Right atrium auricular region (tissue), 2 donors: ENCODE measurements at regions not wholly inside any gene's neighbourhood (a gene's known extent, or its start where the extent isn't known, plus 50 kb on each side); places are given as distances from the start of the nearest gene placed in this dataset.

Source experiments
- DNase-seq: peaks from one replicate; pipeline ENCODE4 v3.0.0-alpha.2; 2019; ENCODE audit warnings: low spot score
- H3K27ac ChIP-seq, 2 donors: fragments of 200-600 bp; sonication (generic); 1 replicate in 1 of 2; 2 replicates in 1 of 2; pipeline ENCODE4 v1.5.1; 2016 to 2019
- H3K27me3 ChIP-seq, 2 donors: fragments of 200-600 bp; sonication (generic); one replicate each; pipeline versions ENCODE4 v1.5.1 to v1.6.0; 2017 to 2019
- H3K36me3 ChIP-seq: fragments of 200-600 bp; sonication (generic); one replicate; pipeline ENCODE4 v1.5.1; 2016
- H3K4me1 ChIP-seq, 2 donors: fragments of 200-600 bp; sonication (generic); one replicate each; pipeline versions ENCODE4 v1.5.1 to v1.6.0; 2017 to 2019
- H3K4me3 ChIP-seq, 2 donors: fragments of 200-600 bp; sonication (generic); 1 replicate in 1 of 2; 2 replicates in 1 of 2; pipeline ENCODE4 v1.5.1; 2017 to 2019; ENCODE audit warnings: mild to moderate bottlenecking in 1 of 2, moderate library complexity in 1 of 2
- H3K9me3 ChIP-seq, 2 donors: fragments of 200-600 bp; sonication (generic); one replicate each; pipeline ENCODE4 v1.5.1; 2019
- CTCF ChIP-seq, 2 donors: fragments of 200-600 bp; sonication (generic); IDR thresholded peaks; one replicate each; pipeline ENCODE4 v1.5.1; 2019; ENCODE audit warnings: antibody characterized with exemption in 2 of 2

- Histone ChIP-seq H3K27me3 (no peaks in the 10 kb centered on the region), H3K36me3 (no peaks in the 10 kb centered on the region), H3K4me3 (no peak overlapping the region), H3K27ac (no peak overlapping the region), H3K4me1 (peaks cover 0 to 18% of the 10 kb centered on the region in 2 donors), H3K9me3 (peaks cover 0 to 9% of the 10 kb centered on the region in 2 donors)
- DNase-seq, result no peak
- no peak for TF ChIP-seq CTCF (IDR thresholded peaks at IDR 0.05)
These were observed 79.4 kb upstream of the KSR1 start for GRCh38 chr17:27376637-27377547.

GRCh38 chr17:27378482-27379175 lies 77.6 kb upstream of the KSR1 start:
- Histone ChIP-seq H3K27ac (no peak overlapping the region), H3K9me3 (peaks cover 0 to 9% of the 10 kb centered on the region in 2 donors), H3K36me3 (no peaks in the 10 kb centered on the region), H3K27me3 (no peaks in the 10 kb centered on the region), H3K4me3 (no peak overlapping the region), H3K4me1 (peaks cover 0 to 19% of the 10 kb centered on the region in 2 donors)
- no peak for TF ChIP-seq CTCF (IDR thresholded peaks at IDR 0.05)
- DNase-seq, result no peak

- no peak for TF ChIP-seq CTCF (IDR thresholded peaks at IDR 0.05)
- Histone ChIP-seq H3K9me3 (peaks cover 0 to 9% of the 10 kb centered on the region in 2 donors), H3K4me3 (peak overlapping the region in 1 of 2 donors; percentile 40), H3K27ac (peak overlapping the region in 1 of 2 donors; percentile 6), H3K4me1 (peaks cover 0 to 31% of the 10 kb centered on the region in 2 donors), H3K27me3 (no peaks in the 10 kb centered on the region), H3K36me3 (no peaks in the 10 kb centered on the region)
- DNase-seq, result no peak
These were observed 76.2 kb upstream of the KSR1 start for GRCh38 chr17:27379888-27380533.

- Histone ChIP-seq H3K27me3 (no peaks in the 10 kb centered on the region), H3K9me3 (peaks cover 0 to 9% of the 10 kb centered on the region in 2 donors), H3K4me1 (peaks cover 0 to 31% of the 10 kb centered on the region in 2 donors), H3K27ac (peak overlapping the region in 1 of 2 donors; percentile 6), H3K36me3 (no peaks in the 10 kb centered on the region), H3K4me3 (peak overlapping the region in 1 of 2 donors; percentile 40)
- no peak for TF ChIP-seq CTCF (IDR thresholded peaks at IDR 0.05)
- DNase-seq, result no peak
These were observed 75.7 kb upstream of the KSR1 start for GRCh38 chr17:27380551-27380950.

- Histone ChIP-seq H3K27me3 (no peaks in the 10 kb centered on the region), H3K9me3 (peaks cover 0 to 9% of the 10 kb centered on the region in 2 donors), H3K4me3 (peak overlapping the region in 1 of 2 donors; percentile 40), H3K4me1 (peaks cover 0 to 31% of the 10 kb centered on the region in 2 donors), H3K27ac (no peak overlapping the region), H3K36me3 (no peaks in the 10 kb centered on the region)
- peak; percentile 78 to 91 for TF ChIP-seq CTCF (IDR thresholded peaks at IDR 0.05)
- no peak for DNase-seq
These were observed 75.2 kb upstream of the KSR1 start for GRCh38 chr17:27381007-27381501.
